DOHH2 (cell line): ENCODE measurements at regions not wholly inside any gene's neighbourhood (a gene's known extent, or its start where the extent isn't known, plus 50 kb on each side); places are given as distances from the start of the nearest gene placed in this dataset.

Experiments
- H3F3A ChIP-seq: fragments of 200-600 bp; sonication (generic), shearing (Covaris generic); 2 replicates; pipeline ENCODE4 v1.6.0; 2016; ENCODE audit warnings: antibody characterized with exemption, mild to moderate bottlenecking; ENCODE audit not compliant: control insufficient read depth, insufficient read depth
- H3K27ac ChIP-seq: fragments of 200-600 bp; sonication (generic); 2 replicates; pipeline ENCODE4 v1.5.1; 2014; ENCODE audit warnings: low read depth, mild to moderate bottlenecking, low read length, moderate library complexity
- H3K27me3 ChIP-seq: fragments of 200-600 bp; sonication (generic); 2 replicates; pipeline ENCODE4 v1.6.1; 2014; ENCODE audit warnings: mild to moderate bottlenecking, low read length, mixed read lengths; ENCODE audit not compliant: control insufficient read depth
- H3K36me3 ChIP-seq: fragments of 200-600 bp; sonication (generic); 2 replicates; pipeline ENCODE4 v1.6.1; 2014; ENCODE audit warnings: mild to moderate bottlenecking, low read length, moderate library complexity, mixed read lengths; ENCODE audit not compliant: control insufficient read depth
- H3K4me1 ChIP-seq: fragments of 200-600 bp; sonication (generic); 2 replicates; pipeline ENCODE4 v1.6.1; 2014; ENCODE audit warnings: mild to moderate bottlenecking, low read length, mixed read lengths; ENCODE audit not compliant: control insufficient read depth
- H3K4me2 ChIP-seq: fragments of 200-600 bp; sonication (generic); 2 replicates; pipeline ENCODE4 v1.6.0; 2014; ENCODE audit warnings: mild to moderate bottlenecking, low read length, moderate library complexity
- H3K4me3 ChIP-seq: fragments of 200-600 bp; sonication (generic); 2 replicates; pipeline ENCODE4 v1.5.1; 2014; ENCODE audit warnings: mild to moderate bottlenecking, low read length, mixed read lengths
- H3K79me2 ChIP-seq: fragments of 200-600 bp; sonication (generic); 2 replicates; pipeline ENCODE4 v1.6.1; 2014; ENCODE audit warnings: mild to moderate bottlenecking, low read length, mixed read lengths; ENCODE audit not compliant: control insufficient read depth
- H3K9me2 ChIP-seq: fragments of 200-600 bp; sonication (generic); replicated peaks from 2 replicates; pipeline ENCODE4 v1.6.1; 2014; ENCODE audit warnings: mild to moderate bottlenecking, low read length, mixed read lengths; ENCODE audit not compliant: control insufficient read depth
- H3K9me3 ChIP-seq: fragments of 200-600 bp; sonication (generic); 2 replicates; pipeline ENCODE4 v1.6.1; 2014; ENCODE audit warnings: antibody characterized with exemption, low read length, mixed read lengths; ENCODE audit not compliant: control insufficient read depth, insufficient read depth
- H4K20me1 ChIP-seq: fragments of 200-600 bp; sonication (generic); 2 replicates; pipeline ENCODE4 v1.6.0; 2014; ENCODE audit warnings: low read depth, mild to moderate bottlenecking, antibody characterized with exemption, low read length, moderate library complexity; ENCODE audit not compliant: control insufficient read depth, insufficient read depth
- CTCF ChIP-seq: fragments of 200-600 bp; sonication (generic); IDR thresholded peaks from one replicate; pipeline ENCODE4 v1.5.1; 2014; ENCODE audit warnings: antibody characterized with exemption, mild to moderate bottlenecking, low read depth, low read length; ENCODE audit not compliant: poor library complexity, severe bottlenecking
- EZH2phosphoT487 ChIP-seq: fragments of 200-600 bp; sonication (generic); IDR thresholded peaks from 2 replicates; pipeline ENCODE4 v1.6.1; 2017; ENCODE audit warnings: borderline replicate concordance, mild to moderate bottlenecking, antibody characterized with exemption, low read length, moderate library complexity, mixed read lengths

DNA sequence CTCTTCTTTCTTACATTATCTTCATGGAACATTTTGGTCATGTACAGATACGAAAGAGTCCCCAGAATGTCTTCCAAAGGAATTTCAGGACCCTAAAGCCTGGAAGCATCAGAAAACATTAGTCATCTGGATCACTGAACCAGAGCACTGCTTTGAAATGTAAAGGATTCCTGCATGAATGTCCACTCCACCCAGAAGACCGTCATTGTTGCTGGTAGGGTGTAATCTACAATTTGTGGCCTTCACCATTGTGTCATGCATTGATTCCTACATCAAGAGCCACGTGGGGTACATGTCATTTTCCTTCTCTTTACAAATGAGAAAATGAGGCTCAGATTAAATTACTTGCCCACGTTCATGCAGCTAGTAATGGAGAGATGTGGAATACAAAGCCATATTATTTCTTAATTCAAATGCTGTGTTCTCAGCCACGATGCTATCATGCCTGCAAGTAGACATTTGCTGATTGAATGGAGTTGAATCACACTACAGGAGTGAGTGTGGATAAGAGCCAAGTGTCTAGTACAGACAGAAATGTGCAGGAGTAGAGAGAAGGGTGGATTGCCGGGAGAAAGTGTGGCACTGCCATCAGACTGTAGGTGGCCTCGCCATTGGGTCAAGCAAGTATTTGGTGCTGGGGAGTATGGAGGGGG is 231.2 kb downstream of the C12orf75 start:
- TF ChIP-seq CTCF (no peak), EZH2phosphoT487 (no peak)
- H3K4me1 ChIP-seq, result no peaks in the 10 kb centered on the region
- no peak overlapping the region for H3K4me2 ChIP-seq
- no peaks in the 10 kb centered on the region for H4K20me1 ChIP-seq
- no peaks in the 10 kb centered on the region for H3K9me2 ChIP-seq
- H3K36me3 ChIP-seq, result no peaks in the 10 kb centered on the region
- H3F3A ChIP-seq, result no peaks in the 10 kb centered on the region
- no peaks in the 10 kb centered on the region for H3K27me3 ChIP-seq
- no peak overlapping the region for H3K27ac ChIP-seq
- H3K9me3 ChIP-seq, result no peaks in the 10 kb centered on the region
- no peak overlapping the region for H3K4me3 ChIP-seq
- H3K79me2 ChIP-seq, result no peaks in the 10 kb centered on the region

DNA sequence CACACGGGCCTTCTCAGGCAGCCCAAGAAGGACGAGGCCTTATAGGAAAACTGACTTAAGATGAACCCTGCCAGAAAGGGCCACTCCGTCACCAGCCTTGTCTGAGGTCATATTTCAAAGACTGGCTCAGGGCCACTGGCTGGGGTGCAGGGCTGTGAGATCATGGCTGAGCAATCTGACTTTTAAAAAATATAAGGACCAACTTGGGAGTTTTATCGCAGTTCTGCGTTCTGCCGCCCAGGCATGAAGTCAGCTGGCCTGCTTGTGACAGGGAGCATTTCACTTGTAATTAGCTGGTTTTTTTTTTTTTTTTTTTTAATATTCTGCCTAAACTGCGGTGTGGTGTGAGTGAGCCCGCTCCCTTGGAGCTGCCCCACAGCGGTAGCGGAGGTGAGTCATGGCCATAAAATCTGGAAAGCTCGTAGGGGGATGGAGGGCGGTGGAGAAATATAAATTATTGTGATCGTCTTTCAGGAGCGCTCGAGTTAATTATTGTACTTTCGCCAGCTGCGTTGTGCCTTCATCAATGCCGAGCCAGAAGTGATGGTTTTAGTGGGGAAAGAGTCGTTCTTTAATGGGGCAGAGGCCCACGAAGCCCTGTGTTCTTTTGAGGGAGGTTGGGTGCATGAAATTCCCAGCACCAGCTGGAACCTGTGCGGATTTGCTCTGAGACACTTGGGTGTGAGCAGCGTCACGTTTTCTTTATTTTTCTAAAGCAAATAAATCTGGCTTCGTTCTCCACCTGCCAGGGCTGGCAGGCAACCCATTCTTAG is 231.9 kb downstream of the C12orf75 start:
- Histone ChIP-seq H3K36me3 (no peaks in the 10 kb centered on the region), H3K4me3 (no peak overlapping the region), H4K20me1 (no peaks in the 10 kb centered on the region), H3K27me3 (no peaks in the 10 kb centered on the region), H3K4me2 (no peak overlapping the region), H3K27ac (no peak overlapping the region), H3K79me2 (no peaks in the 10 kb centered on the region), H3K4me1 (no peaks in the 10 kb centered on the region), H3F3A (no peaks in the 10 kb centered on the region), H3K9me2 (no peaks in the 10 kb centered on the region), H3K9me3 (no peaks in the 10 kb centered on the region)
- no peak for TF ChIP-seq CTCF
- no peak for TF ChIP-seq EZH2phosphoT487

- Histone ChIP-seq H3K9me3 (no peaks in the 10 kb centered on the region), H3K9me2 (no peaks in the 10 kb centered on the region), H3K36me3 (no peaks in the 10 kb centered on the region), H3K4me1 (no peaks in the 10 kb centered on the region), H3K27me3 (no peaks in the 10 kb centered on the region), H3K4me3 (no peak overlapping the region), H3F3A (no peaks in the 10 kb centered on the region), H4K20me1 (no peaks in the 10 kb centered on the region), H3K27ac (no peak overlapping the region), H3K4me2 (no peak overlapping the region), H3K79me2 (no peaks in the 10 kb centered on the region)
- TF ChIP-seq CTCF (no peak), EZH2phosphoT487 (no peak)
These were observed 236.6 kb downstream of the C12orf75 start for GRCh38 chr12:105567061-105567460.
